Stimulated activated CD8-positive, alpha-beta memory T cell treated with anti-CD3 and anti-CD28 coated beads, Interleukin-12 subunit alpha, Interleukin-12 subunit beta, amount 100 ng/mL, for 1 hour (primary cell): ENCODE measurements at regions not wholly inside any gene's neighbourhood (a gene's known extent, or its start where the extent isn't known, plus 50 kb on each side); places are given as distances from the start of the nearest gene placed in this dataset.

Source experiments
- DNase-seq: peaks from one replicate; pipeline ENCODE4 v3.0.0-alpha.2; 2020; ENCODE audit warnings: low read depth

DNA sequence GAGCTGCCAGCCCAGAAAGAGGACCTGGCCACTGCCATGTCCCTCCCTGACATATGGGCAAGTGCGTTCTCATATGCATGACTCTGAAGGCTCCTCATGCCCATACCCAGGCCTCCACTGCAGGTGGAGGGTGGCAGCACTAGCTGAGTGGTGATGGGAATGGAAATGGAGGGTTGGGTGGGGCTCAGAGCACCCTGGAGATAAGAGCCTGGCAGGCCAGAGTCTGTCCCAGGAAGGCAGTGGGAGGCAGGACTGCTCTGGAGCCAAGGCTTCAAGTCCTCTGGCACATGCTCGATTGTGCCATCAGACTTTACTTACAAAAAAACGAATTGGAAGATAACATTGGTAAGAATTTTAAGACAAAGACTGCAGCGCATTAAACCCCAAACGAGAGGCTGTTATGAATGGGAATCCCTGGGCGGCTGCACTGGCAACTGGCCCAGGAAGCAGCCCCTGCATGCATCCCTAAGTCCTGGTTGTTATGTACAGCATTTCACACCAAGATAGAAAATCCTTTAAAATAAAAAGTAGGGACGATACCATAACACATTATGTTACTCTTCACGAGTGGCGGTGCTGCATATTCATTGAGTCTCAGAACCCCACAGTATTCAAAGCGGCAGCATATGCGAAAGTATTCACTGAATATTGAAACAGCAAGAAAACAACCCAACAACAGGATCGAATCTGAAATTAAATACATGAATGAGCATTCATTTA, 81.7 kb upstream of the FAM98A start:
- DNase-seq, result no peak

DNA sequence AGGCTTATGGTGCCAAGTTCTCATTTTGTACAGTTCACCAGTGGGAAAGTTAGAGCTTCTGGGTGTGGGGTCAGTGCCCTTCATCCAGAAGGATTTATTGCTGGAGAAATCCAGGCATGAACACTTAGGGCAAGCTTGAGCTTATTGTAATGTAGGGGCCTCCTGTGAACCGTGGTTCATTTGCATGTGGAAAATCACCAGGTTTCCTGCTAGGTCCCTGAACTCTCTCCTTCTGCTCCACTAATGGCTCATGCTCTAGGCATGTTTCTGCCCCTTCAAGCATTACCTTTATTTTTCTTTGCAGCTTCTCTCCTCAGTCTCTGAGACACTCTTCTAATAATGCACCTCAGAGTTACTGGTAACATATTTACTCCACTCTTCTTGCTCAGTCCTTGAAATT, 79.3 kb upstream of the FAM98A start:
- DNase-seq, result no peak

DNA sequence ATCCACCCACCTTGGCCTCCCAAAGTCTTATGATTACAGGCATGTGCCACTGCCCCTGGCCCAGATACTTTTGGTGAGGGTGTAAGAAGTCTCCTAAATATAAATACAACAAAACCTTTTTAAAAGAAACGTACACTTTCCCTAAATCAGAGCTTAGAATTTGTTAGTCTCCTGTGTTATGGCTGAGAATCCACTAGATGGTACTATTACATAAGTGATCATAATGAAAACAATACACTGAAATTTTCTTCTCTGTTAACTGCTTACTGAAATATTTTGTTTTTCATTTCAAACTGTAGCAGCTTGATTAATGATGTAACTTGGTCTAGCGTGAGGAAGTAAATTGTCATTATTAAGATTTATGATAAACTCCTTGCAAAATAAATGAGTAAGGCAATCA, 74.8 kb upstream of the FAM98A start:
- DNase-seq, result no peak

DNA sequence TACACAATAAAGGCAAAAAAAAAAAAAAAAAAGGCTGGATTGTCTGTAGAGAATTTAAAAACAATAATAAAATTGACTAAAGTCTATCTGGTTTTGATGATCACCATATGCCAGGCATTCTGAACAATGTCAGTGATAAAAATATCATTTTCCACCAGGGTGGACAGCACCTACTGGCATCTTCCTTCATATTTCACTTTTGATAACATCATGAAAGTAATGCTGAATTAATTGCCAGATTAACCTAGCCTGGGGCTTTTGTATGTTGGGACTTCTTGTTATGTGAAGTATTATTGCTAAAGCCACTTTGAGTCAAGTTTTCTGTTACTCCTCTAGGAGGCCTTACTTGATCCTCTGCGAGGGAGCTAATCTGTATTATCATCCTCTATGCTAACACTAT, 73.8 kb upstream of the FAM98A start:
- DNase-seq, result no peak

DNA sequence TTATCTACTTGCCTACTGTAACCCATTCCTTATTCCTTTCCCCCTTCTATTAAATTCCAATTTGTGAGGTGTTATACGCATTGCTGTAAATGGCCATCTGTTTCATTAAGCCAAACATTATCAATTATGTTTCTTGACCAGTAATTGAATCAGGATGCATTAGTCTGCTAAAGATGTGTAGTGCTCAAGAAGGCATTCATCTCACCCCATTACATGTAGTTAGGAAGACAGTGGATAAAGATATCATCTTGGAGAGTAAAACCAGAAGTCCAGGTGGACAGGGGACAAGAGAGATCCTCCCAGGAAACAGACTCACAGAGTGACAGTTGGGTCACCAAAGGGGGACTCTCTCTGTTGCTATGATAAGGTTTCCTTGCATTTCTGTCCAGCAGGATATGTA, 73.3 kb upstream of the FAM98A start:
- DNase-seq, result no peak

DNA sequence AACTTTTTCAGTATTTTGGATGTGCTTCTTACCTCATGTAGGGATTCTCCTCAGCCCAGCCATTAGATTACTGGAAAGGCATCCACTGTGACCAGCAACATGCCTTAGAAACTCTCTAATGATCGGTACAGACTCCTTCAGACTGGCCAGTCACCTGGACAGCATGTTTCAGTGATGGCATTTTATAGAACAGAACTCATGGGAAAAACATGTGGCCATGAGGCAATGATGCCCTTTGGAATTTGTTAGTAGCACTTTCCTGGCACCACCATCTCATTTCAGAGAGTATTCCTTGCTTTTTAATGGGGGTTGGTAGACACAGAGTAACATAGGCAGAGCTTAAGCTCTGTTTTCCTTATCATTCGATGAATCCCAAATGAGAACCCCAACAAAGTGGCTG, 72.1 kb upstream of the FAM98A start:
- DNase-seq, result no peak

DNA sequence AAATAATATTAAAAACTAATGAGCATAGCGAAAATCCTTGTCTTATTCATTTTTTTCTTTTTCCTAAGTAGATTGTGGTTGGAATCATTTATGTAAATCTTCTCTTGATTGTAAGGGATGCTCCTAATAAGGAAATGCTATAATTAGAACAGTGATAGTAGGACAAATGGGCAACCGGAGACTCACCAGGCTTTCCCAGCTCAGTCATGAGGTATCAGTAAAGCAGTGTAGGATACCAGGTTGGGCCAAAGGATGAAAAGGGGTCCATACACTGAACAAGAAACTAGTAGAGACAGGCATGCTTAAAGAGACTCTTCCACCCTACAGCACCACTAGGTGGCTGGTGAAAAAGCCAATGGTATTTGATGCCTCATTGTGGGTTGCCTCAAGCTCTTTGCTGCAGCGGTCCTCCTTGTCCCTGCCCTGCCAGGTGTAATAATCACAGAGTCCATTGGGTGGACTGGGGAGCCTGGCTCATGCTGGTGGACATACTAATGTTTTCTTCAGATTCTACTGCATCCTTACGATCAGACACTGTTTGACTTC, 71.4 kb upstream of the FAM98A start:
- no peak for DNase-seq

DNA sequence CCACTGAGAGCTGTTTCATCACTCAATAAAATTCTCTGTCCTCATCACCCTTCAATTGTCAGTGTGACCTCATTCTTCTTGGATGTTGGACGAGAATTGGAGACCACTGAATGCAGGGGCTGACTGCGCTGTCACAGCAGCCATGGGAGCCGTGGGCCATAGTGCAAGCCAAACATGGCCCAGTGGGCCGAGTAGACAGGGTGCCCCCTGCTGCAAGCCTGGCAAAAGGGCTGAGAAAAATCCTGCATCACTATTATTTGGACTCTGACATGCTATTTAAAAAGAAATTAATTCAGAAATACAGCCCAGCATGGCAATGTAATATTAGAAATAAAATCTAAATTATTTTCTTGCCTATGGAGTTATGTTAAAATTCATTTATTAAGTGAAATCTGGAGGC, 67.8 kb upstream of the FAM98A start:
- DNase-seq, result no peak

DNA sequence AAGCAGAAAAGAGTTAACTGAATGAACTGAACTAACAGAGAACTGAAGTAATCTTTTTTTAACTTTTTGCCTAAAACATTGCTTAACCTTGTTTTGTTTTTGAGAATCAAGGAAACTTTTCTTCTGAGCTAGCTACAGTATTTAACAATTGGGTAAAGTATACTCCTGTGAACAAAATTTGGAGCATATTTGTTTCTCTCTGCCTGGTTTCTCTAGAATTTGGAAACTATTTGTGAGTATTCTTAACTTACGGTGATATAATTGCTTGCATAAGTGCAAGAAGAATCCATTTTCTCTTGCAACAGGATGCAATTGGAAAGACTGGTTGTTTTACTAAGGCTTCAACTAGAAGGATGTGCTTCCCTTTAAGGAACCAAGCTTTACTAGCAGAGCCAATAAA, 65.9 kb upstream of the FAM98A start:
- DNase-seq, result no peak

DNA sequence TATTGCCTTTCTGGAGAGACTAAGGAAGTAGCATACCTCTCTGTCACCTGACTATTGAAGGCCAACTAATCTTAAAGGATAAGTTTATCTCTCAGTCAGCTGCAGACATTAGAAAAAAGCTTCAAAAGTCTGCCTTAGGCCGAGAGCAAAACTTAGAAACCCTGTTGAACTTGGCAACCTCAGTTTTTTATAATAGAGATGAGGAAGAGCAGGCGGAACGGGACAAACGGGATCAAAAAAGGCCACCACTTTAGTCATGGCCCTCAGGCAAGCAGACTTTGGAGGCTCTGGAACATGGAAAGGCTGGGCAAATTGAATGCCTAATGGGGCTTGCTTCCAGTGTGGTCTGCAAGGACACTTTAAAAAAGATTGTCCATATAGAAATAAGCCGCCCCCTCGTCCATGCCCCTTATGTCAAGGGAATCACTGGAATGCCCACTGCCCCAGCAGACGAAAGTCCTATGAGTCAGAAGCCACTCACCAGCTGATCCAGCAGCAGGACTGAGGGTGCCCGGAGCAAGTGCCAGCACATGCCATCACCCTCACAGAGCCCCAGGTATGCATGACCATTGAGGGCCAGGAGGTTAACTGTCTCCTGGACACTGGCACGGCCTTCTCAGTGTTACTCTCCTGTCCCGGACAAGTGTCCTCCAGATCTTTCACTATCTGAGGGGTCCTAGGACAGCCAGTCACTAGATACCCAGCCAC, 61.5 kb upstream of the FAM98A start:
- no peak for DNase-seq

DNA sequence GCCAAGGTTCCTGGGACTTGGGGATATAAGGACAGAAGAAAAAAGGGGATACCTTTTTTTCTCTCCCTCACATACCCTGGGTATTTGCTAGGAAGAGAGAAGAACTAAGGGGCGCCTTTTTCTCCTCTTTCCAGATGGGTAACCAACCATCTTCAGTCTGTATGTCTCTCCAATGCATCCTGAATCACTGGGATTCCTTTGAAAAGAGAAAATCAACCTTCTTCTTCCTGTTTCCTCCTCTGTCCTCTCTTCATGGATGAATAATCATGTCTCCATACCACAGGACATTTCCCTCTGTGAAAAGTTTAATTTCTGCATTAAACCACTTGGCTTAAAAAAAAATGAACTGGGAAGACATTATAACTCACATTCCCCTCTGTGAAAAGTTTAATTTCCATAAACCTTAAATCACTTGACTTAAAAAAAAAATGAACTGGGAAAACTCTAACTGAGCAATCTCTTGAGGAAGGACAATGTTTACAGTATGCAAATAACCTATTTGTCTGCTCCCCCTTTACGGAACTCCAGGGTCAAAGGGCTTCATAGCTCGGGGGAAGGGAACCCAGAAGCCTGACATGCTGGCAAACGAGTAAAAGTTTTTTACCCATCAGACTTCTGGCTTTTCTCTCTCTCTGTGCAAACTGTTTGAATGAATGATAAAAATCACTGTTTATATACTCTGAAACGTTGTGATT, 56.7 kb upstream of the FAM98A start:
- no peak for DNase-seq

DNA sequence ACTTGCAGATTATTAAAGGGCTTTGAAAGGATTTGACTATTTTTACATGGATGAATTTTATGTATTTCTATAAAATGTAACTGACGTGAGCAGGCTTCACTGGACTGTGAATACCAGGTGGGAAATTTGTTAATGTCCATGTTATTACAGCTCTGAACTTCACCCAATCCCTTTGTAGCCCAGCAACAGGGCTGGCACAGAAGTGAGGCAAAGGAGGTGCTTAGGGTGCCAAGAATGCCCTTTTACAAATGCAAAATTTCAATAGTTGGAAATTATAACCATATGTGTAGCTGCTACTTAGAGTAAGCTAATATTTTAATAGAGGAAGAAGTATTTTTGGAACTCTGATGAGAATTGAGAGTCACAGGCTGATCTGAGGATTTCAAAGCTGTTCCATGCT, 53.7 kb upstream of the FAM98A start:
- no peak for DNase-seq

DNA sequence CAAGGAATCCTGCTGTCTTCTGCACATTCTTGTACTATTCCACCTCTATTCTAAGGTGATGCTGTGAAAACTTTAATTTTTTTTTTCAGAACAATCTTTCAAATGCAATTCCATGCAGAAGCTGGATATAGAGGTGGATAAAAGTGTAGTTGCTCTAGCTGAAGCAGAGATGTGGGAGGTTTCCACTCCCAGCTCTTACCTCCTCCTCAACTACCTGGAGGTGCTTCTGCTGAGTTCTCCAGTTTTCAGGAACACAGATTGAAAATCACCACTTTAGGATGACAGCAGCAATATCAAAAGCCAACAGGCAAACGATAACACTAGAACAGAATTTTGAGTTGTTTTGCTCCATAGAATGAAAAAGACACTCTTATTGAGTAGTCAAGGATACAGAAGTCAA, 51.1 kb upstream of the FAM98A start:
- no peak for DNase-seq
